ENCODE measurements at regions not wholly inside any gene's neighbourhood (a gene's known extent, or its start where the extent isn't known, plus 50 kb on each side); places are given as distances from the start of the nearest gene placed in this dataset.
"Not testable (repeated sequence)": the region's sequence is repeated elsewhere in the genome, so short reads cannot be mapped to it uniquely, and the experiment has no call there.

GRCh38 chr9:104286187-104286586, 192.1 kb downstream of the SMC2 start:
- no peaks in the 10 kb centered on the region for H3K9me3 ChIP-seq
- no peak overlapping the region for H3K4me3 ChIP-seq
- no peak for DNase-seq (ENCODE audit: low spot score in 2 of 2)
- 0 out of 2 replicates have a peak, but pooled peaks cover 5% of the 10 kb centered on the region for H3K4me1 ChIP-seq
- H3K27me3 ChIP-seq (ENCODE audit: low read depth), result no peaks in the 10 kb centered on the region
- in situ Hi-C loops (cut with MboI; ENCODE audit: low sequenced_read_pairs), result no loop called here
- no peaks in the 10 kb centered on the region for H3K36me3 ChIP-seq (replicated peaks)

GRCh38 chr9:104286799-104287198, 192.7 kb downstream of the SMC2 start:
- no peaks in the 10 kb centered on the region for H3K9me3 ChIP-seq
- no peak overlapping the region for H3K4me3 ChIP-seq
- 0 out of 2 replicates have a peak, but pooled peaks cover 5% of the 10 kb centered on the region for H3K4me1 ChIP-seq
- H3K36me3 ChIP-seq (replicated peaks), result no peaks in the 10 kb centered on the region
- DNase-seq (ENCODE audit: low spot score in 2 of 2), result no peak
- in situ Hi-C loops (cut with MboI; ENCODE audit: low sequenced_read_pairs), result no loop called here
- H3K27me3 ChIP-seq (ENCODE audit: low read depth), result no peaks in the 10 kb centered on the region

DNA sequence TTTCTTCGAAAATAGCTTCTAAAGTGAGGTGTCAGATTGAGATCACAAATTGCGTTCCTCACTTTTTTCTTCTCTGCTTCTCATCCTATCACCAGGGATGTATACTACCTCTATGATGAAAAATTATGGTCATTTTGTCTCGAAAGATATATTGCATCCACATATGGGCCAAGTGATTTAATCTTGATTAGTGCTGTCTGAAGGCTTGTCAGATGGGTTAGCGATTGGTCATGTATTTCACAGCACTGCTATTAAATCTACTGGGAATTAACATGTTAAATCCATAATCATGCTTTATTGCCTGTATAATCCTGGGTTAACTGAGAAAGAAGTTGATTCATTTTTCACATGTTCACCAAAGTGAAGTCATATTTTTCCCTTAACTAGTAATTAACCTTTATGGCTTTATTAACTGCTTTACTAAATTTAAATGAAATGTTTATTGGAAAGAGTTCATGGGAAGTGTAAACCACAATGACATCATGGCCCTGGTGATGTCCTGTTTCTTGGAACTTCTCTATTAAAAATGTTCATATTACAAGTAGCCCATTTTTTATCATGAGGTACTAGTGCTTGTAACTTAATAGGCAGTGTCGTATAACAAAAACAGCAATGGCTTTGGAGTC, 193.3 kb downstream of the SMC2 start:
- Histone ChIP-seq H3K36me3 (replicated peaks) (no peaks in the 10 kb centered on the region), H3K9me3 (no peaks in the 10 kb centered on the region), H3K4me1 (0 out of 2 replicates have a peak, but pooled peaks cover 5% of the 10 kb centered on the region), H3K4me3 (no peak overlapping the region), H3K27me3 (ENCODE audit: low read depth) (no peaks in the 10 kb centered on the region)
- no peak for DNase-seq (ENCODE audit: low spot score in 2 of 2)
- in situ Hi-C loops (cut with MboI; ENCODE audit: low sequenced_read_pairs), result no loop called here

GRCh38 chr9:104293877-104294276, 199.8 kb downstream of the SMC2 start:
- no peaks in the 10 kb centered on the region for H3K9me3 ChIP-seq
- H3K27me3 ChIP-seq (ENCODE audit: low read depth), result no peaks in the 10 kb centered on the region
- no peaks in the 10 kb centered on the region for H3K36me3 ChIP-seq (replicated peaks)
- in situ Hi-C loops (cut with MboI; ENCODE audit: low sequenced_read_pairs), result no loop called here
- no peak for DNase-seq (ENCODE audit: low spot score in 2 of 2)
- H3K4me1 ChIP-seq, result no peaks in the 10 kb centered on the region
- H3K4me3 ChIP-seq, result no peak overlapping the region

DNA sequence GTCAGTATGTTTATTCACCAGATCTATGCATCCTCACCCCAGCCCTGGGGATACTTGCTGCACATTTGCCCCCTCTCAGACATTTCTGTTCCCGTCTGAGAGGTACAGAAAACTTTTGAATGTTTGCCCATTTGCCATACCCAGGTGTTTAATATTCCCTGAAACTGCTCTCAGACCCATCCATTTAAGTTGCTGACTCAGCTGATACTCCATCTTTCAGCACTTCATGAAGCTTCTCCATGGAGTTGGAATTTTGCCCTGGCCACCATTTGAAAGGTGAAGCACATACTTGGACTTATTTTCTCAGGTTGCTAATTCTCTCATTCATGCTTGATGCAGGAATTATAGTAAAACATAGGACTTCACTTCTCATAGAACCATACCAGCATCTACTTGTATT, 203.9 kb upstream of the OR13F1 start:
- H3K9me3 ChIP-seq, result no peaks in the 10 kb centered on the region
- H3K36me3 ChIP-seq (replicated peaks), result no peaks in the 10 kb centered on the region
- H3K4me3 ChIP-seq, result no peak overlapping the region
- in situ Hi-C loops (cut with MboI; ENCODE audit: low sequenced_read_pairs), result no loop called here
- H3K27me3 ChIP-seq (ENCODE audit: low read depth), result no peaks in the 10 kb centered on the region
- DNase-seq (ENCODE audit: low spot score in 2 of 2), result no peak
- H3K4me1 ChIP-seq, result no peaks in the 10 kb centered on the region

DNA sequence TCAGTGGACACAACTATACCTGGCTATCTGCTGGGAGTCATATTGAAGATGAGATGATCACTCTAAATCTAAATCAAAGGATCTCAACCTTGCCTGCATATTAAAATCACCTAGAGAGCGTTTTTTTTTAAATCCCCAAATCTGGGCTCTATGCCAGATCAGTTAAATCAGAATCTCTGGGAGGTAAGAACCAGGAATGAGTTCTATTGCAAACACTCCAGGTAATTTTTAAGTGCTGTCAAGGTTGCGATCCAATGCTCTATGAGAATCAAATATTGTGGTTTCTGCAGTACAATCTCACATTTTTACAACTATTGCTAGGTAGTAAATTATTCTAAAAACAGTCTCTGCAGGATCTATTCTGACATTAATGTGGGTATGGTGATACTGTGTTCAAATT, 202.3 kb upstream of the OR13F1 start:
- Histone ChIP-seq H3K4me3 (no peak overlapping the region), H3K36me3 (replicated peaks) (no peaks in the 10 kb centered on the region), H3K9me3 (no peaks in the 10 kb centered on the region), H3K4me1 (no peaks in the 10 kb centered on the region), H3K27me3 (ENCODE audit: low read depth) (no peaks in the 10 kb centered on the region)
- DNase-seq (ENCODE audit: low spot score in 2 of 2), result no peak
- in situ Hi-C loops (cut with MboI; ENCODE audit: low sequenced_read_pairs), result no loop called here

DNA sequence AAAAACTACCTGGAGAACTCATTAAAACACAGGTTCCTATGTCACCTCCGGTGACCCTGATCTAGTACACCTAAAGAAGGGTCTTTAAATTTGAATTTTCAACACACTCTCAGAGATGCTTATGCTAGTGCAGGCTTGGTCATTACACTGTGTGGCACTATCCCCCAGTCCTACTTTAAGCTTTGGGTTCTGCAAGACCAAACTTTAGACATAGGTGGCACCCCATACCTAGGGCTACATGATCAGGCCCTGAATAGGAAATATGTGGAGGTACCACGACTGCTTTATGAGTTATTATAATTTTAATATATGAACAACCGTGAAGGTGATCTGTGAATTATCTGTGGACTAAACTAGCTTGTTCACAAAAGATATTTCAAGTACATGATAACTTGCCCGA, 201.3 kb upstream of the OR13F1 start:
- no peak for DNase-seq (ENCODE audit: low spot score in 2 of 2)

GRCh38 chr9:104304925-104305324, 199.1 kb upstream of the OR13F1 start:
- H3K9me3 ChIP-seq, result no peaks in the 10 kb centered on the region
- in situ Hi-C loops (cut with MboI; ENCODE audit: low sequenced_read_pairs), result no loop called here
- no peak for DNase-seq (ENCODE audit: low spot score in 2 of 2)
- no peaks in the 10 kb centered on the region for H3K27me3 ChIP-seq (ENCODE audit: low read depth)
- no peaks in the 10 kb centered on the region for H3K4me1 ChIP-seq
- no peaks in the 10 kb centered on the region for H3K36me3 ChIP-seq (replicated peaks)
- no peak overlapping the region for H3K4me3 ChIP-seq

More for the DNA sequence above, 201.3 kb upstream of the OR13F1 start:
- Histone ChIP-seq H3K9me3 (no peaks in the 10 kb centered on the region), H3K4me3 (no peak overlapping the region), H3K4me1 (no peaks in the 10 kb centered on the region), H3K36me3 (replicated peaks) (no peaks in the 10 kb centered on the region), H3K27me3 (ENCODE audit: low read depth) (no peaks in the 10 kb centered on the region)
- in situ Hi-C loops (cut with MboI; ENCODE audit: low sequenced_read_pairs), result no loop called here

GRCh38 chr9:104313396-104314110, 190.5 kb upstream of the OR13F1 start:
- Histone ChIP-seq H3K9me3 (no peaks in the 10 kb centered on the region), H3K27me3 (ENCODE audit: low read depth) (no peaks in the 10 kb centered on the region), H3K4me1 (no peaks in the 10 kb centered on the region), H3K36me3 (replicated peaks) (no peaks in the 10 kb centered on the region), H3K4me3 (no peak overlapping the region)
- in situ Hi-C loops (cut with MboI; ENCODE audit: low sequenced_read_pairs), result no loop called here
- DNase-seq (ENCODE audit: low spot score in 2 of 2), result no peak

- in situ Hi-C loops (cut with MboI; ENCODE audit: low sequenced_read_pairs); DNase-seq (ENCODE audit: low spot score in 2 of 2); H3K36me3 ChIP-seq (replicated peaks); H3K27me3 ChIP-seq (ENCODE audit: low read depth); H3K9me3 ChIP-seq; H3K4me1 ChIP-seq; H3K4me3 ChIP-seq: not testable (repeated sequence)
Observed at GRCh38 chr9:104316201-104317009, 187.7 kb upstream of the OR13F1 start.

- in situ Hi-C loops (cut with MboI; ENCODE audit: low sequenced_read_pairs), result no loop called here
- no peak for DNase-seq (ENCODE audit: low spot score in 2 of 2)
- no peaks in the 10 kb centered on the region for H3K36me3 ChIP-seq (replicated peaks)
- no peaks in the 10 kb centered on the region for H3K9me3 ChIP-seq
- H3K4me1 ChIP-seq, result no peaks in the 10 kb centered on the region
- H3K4me3 ChIP-seq, result no peak overlapping the region
- no peaks in the 10 kb centered on the region for H3K27me3 ChIP-seq (ENCODE audit: low read depth)
Observed at GRCh38 chr9:104319198-104319597, 184.9 kb upstream of the OR13F1 start.

- Histone ChIP-seq H3K36me3 (replicated peaks) (no peaks in the 10 kb centered on the region), H3K27me3 (ENCODE audit: low read depth) (no peaks in the 10 kb centered on the region), H3K9me3 (no peaks in the 10 kb centered on the region), H3K4me3 (no peak overlapping the region), H3K4me1 (no peaks in the 10 kb centered on the region)
- DNase-seq (ENCODE audit: low spot score in 2 of 2), result no peak
- in situ Hi-C loops (cut with MboI; ENCODE audit: low sequenced_read_pairs), result no loop called here
Observed at GRCh38 chr9:104319685-104320084, 184.4 kb upstream of the OR13F1 start.

DNA sequence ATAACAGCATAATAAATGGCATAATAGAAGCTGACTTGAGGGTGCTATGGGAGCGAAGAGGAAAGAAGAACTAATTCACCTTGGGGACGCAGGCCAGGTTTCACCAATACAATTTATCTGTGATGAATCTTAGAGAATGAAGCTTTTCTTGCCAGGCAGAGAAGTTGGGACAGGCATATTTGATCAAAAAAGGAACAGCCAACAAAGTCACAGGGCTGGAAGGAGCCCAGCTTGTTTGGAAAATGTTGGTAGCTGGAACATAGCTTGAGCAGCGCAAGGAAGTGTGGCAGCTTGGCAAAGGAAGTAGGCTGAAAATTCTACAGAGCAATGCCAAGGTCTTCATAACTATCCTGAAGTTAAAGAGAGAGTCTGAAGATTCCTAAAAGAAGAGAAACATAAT, 181.5 kb upstream of the OR13F1 start:
- in situ Hi-C loops (cut with MboI; ENCODE audit: low sequenced_read_pairs), result no loop called here
- no peaks in the 10 kb centered on the region for H3K36me3 ChIP-seq (replicated peaks)
- no peaks in the 10 kb centered on the region for H3K27me3 ChIP-seq (ENCODE audit: low read depth)
- no peaks in the 10 kb centered on the region for H3K4me1 ChIP-seq
- no peaks in the 10 kb centered on the region for H3K9me3 ChIP-seq
- H3K4me3 ChIP-seq, result no peak overlapping the region
- DNase-seq (ENCODE audit: low spot score in 2 of 2), result no peak
